Naive thymus-derived CD8-positive, alpha-beta T cell (primary cell): ENCODE measurements at regions not wholly inside any gene's neighbourhood (a gene's known extent, or its start where the extent isn't known, plus 50 kb on each side); places are given as distances from the start of the nearest gene placed in this dataset.

ENCODE experiments used
- ATAC-seq, 2 donors: fragments of 150-1000 bp; cut with Tn5 transposase in 1 of 2; sonication (Bioruptor Pico), chemical (Tn5 transposase) in 1 of 2; 1 replicate in 1 of 2; 2 replicates in 1 of 2; pipeline ENCODE4 v1.10.0; 2021; ENCODE audit warnings: mild to moderate bottlenecking in 2 of 2, moderate library complexity in 2 of 2
- POLR2A ChIA-PET: fragments of 350-600 bp; sonication (Branson Sonifier 250); formaldehyde crosslinking; loops from one replicate; lab custom pipeline; 2021; ENCODE audit warnings: antibody characterized with exemption; lab: Charles Lee
- DNase-seq, 10 donors: peaks; one replicate each; pipeline versions ENCODE4 v3.0.0 to v3.0.0-alpha.2; 2020 to 2022
- H3K27ac Mint-ChIP-seq, 10 donors: one replicate each; pipeline ENCODE4 v1.8.0; 2020 to 2022; ENCODE audit warnings: mild to moderate bottlenecking in 10 of 10, mixed read lengths in 10 of 10, moderate library complexity in 4 of 10, inconsistent platforms in 1 of 10
- H3K27me3 Mint-ChIP-seq, 5 donors: one replicate each; pipeline ENCODE4 v1.8.0; 2021 to 2022; ENCODE audit warnings: mixed read lengths in 5 of 5
- H3K36me3 Mint-ChIP-seq, 3 donors: one replicate each; pipeline ENCODE4 v1.8.0; 2020 to 2022; ENCODE audit warnings: mixed read lengths in 3 of 3, mild to moderate bottlenecking in 2 of 3, inconsistent platforms in 1 of 3
- H3K4me1 Mint-ChIP-seq, 4 donors: one replicate each; pipeline ENCODE4 v1.8.0; 2021 to 2022; ENCODE audit warnings: mixed read lengths in 4 of 4
- H3K4me3 Mint-ChIP-seq, 10 donors: one replicate each; pipeline ENCODE4 v1.8.0; 2020 to 2022; ENCODE audit warnings: mild to moderate bottlenecking in 10 of 10, mixed read lengths in 10 of 10, moderate library complexity in 6 of 10, inconsistent platforms in 1 of 10
- H3K9me3 Mint-ChIP-seq, 9 donors: one replicate each; pipeline ENCODE4 v1.8.0; 2020 to 2022; ENCODE audit warnings: mixed read lengths in 9 of 9, mild to moderate bottlenecking in 3 of 9, inconsistent platforms in 1 of 9, moderate library complexity in 1 of 9

- ATAC-seq: no peak
These were observed 62.5 kb downstream of the RGS12 start for GRCh38 chr4:3355266-3355748.

GRCh38 chr4:3358656-3359055 is 65.8 kb downstream of the RGS12 start:
- Mint-ChIP-seq H3K27me3 (peaks cover 0 to 12% (median 2%) of the 10 kb centered on the region in 5 donors), H3K36me3 (no peaks in the 10 kb centered on the region), H3K27ac (no peak overlapping the region), H3K9me3 (peaks cover 0 to 11% (median 0%) of the 10 kb centered on the region in 9 donors), H3K4me1 (peaks cover 13 to 42% (median 21%) of the 10 kb centered on the region in 4 donors), H3K4me3 (no peak overlapping the region)
- POLR2A ChIA-PET: no interaction called here
- no peak for ATAC-seq
- no peak for DNase-seq

More at GRCh38 chr4:3355266-3355748, 62.5 kb downstream of the RGS12 start:
- Mint-ChIP-seq H3K4me1 (peaks cover 10 to 36% (median 12%) of the 10 kb centered on the region in 4 donors), H3K9me3 (peaks cover 0 to 28% (median 7%) of the 10 kb centered on the region in 9 donors), H3K4me3 (peak overlapping the region in 2 of 10 donors; percentile 3 to 10), H3K36me3 (peaks cover 0 to 5% (median 0%) of the 10 kb centered on the region in 3 donors), H3K27ac (peak overlapping the region in 6 of 10 donors; percentile 2 to 85 (median 40)), H3K27me3 (no peaks in the 10 kb centered on the region)
- POLR2A ChIA-PET: interaction anchor here (1.4 kb wide), 1 partner anchor 10 kb away, joined by 9 read pairs; no protein-coding TSS in a partner anchor
- no peak for DNase-seq

- Mint-ChIP-seq H3K4me1 (peaks cover 13 to 32% (median 17%) of the 10 kb centered on the region in 4 donors), H3K36me3 (no peaks in the 10 kb centered on the region), H3K27me3 (peaks cover 0 to 12% (median 2%) of the 10 kb centered on the region in 5 donors), H3K4me3 (no peak overlapping the region), H3K27ac (no peak overlapping the region), H3K9me3 (peaks cover 0 to 11% (median 0%) of the 10 kb centered on the region in 9 donors)
- DNase-seq (peak in 1 of 10 donors; percentile 3), ATAC-seq (no peak)
- POLR2A ChIA-PET: no interaction called here
These were observed 68.0 kb downstream of the RGS12 start for GRCh38 chr4:3360777-3361176.

GRCh38 chr4:3361406-3361805 is 68.6 kb downstream of the RGS12 start:
- peak in 1 of 10 donors; percentile 10 for DNase-seq
- H3K27me3 Mint-ChIP-seq: peaks cover 0 to 12% (median 2%) of the 10 kb centered on the region in 5 donors
- no peak for ATAC-seq
- H3K9me3 Mint-ChIP-seq: peaks cover 0 to 11% (median 0%) of the 10 kb centered on the region in 9 donors
- POLR2A ChIA-PET: no interaction called here
- H3K4me3 Mint-ChIP-seq: peak overlapping the region in 1 of 10 donors; percentile 60
- no peak overlapping the region for H3K27ac Mint-ChIP-seq
- H3K4me1 Mint-ChIP-seq: peaks cover 13 to 32% (median 17%) of the 10 kb centered on the region in 4 donors
- H3K36me3 Mint-ChIP-seq: no peaks in the 10 kb centered on the region

GRCh38 chr4:3361896-3362295 is 69.1 kb downstream of the RGS12 start:
- DNase-seq (peak in 1 of 10 donors; percentile 6), ATAC-seq (no peak)
- POLR2A ChIA-PET: no interaction called here
- H3K9me3 Mint-ChIP-seq: peaks cover 0 to 9% (median 0%) of the 10 kb centered on the region in 9 donors
- H3K4me1 Mint-ChIP-seq: peaks cover 13 to 31% (median 17%) of the 10 kb centered on the region in 4 donors
- H3K27me3 Mint-ChIP-seq: peaks cover 0 to 12% (median 2%) of the 10 kb centered on the region in 5 donors
- no peak overlapping the region for H3K27ac Mint-ChIP-seq
- no peaks in the 10 kb centered on the region for H3K36me3 Mint-ChIP-seq
- no peak overlapping the region for H3K4me3 Mint-ChIP-seq

GRCh38 chr4:3362431-3363287 is 69.8 kb downstream of the RGS12 start:
- DNase-seq (peak in 1 of 10 donors; percentile 5), ATAC-seq (no peak)
- POLR2A ChIA-PET: no interaction called here
- peaks cover 0 to under 1% (median 0%) of the 10 kb centered on the region in 9 donors for H3K9me3 Mint-ChIP-seq
- H3K36me3 Mint-ChIP-seq: no peaks in the 10 kb centered on the region
- H3K27me3 Mint-ChIP-seq: peaks cover 0 to 12% (median 2%) of the 10 kb centered on the region in 5 donors
- peaks cover 13 to 23% (median 17%) of the 10 kb centered on the region in 4 donors for H3K4me1 Mint-ChIP-seq
- H3K27ac Mint-ChIP-seq: peak overlapping the region in 3 of 10 donors; percentile 4 to 78 (median 73)
- peak overlapping the region in 1 of 10 donors; percentile 61 for H3K4me3 Mint-ChIP-seq

- H3K9me3 Mint-ChIP-seq: no peaks in the 10 kb centered on the region
- H3K4me1 Mint-ChIP-seq: peaks cover 12 to 27% (median 16%) of the 10 kb centered on the region in 4 donors
- DNase-seq (peak in 1 of 10 donors; percentile 11), ATAC-seq (no peak)
- peak overlapping the region in 1 of 10 donors; percentile 81 for H3K27ac Mint-ChIP-seq
- H3K4me3 Mint-ChIP-seq: no peak overlapping the region
- H3K36me3 Mint-ChIP-seq: no peaks in the 10 kb centered on the region
- peaks cover 0 to 18% (median 2%) of the 10 kb centered on the region in 5 donors for H3K27me3 Mint-ChIP-seq
- POLR2A ChIA-PET: no interaction called here
These were observed 70.8 kb downstream of the RGS12 start for GRCh38 chr4:3363411-3364141.

GRCh38 chr4:3364199-3364598 is 71.4 kb downstream of the RGS12 start:
- peak in 1 of 10 donors; percentile 14 for DNase-seq

GRCh38 chr4:3364634-3365314 is 72.0 kb downstream of the RGS12 start:
- Mint-ChIP-seq H3K27ac (no peak overlapping the region), H3K36me3 (no peaks in the 10 kb centered on the region), H3K4me3 (no peak overlapping the region), H3K27me3 (peaks cover 0 to 22% (median 5%) of the 10 kb centered on the region in 5 donors), H3K4me1 (peaks cover 21 to 32% (median 22%) of the 10 kb centered on the region in 4 donors), H3K9me3 (no peaks in the 10 kb centered on the region)
- POLR2A ChIA-PET: interaction anchor here (1.3 kb wide), 1 partner anchor 9 kb away, joined by 9 read pairs; no protein-coding TSS in a partner anchor
- ATAC-seq (no peak), DNase-seq (no peak)

More at GRCh38 chr4:3364199-3364598, 71.4 kb downstream of the RGS12 start:
- no peaks in the 10 kb centered on the region for H3K36me3 Mint-ChIP-seq
- peaks cover 0 to 20% (median 2%) of the 10 kb centered on the region in 5 donors for H3K27me3 Mint-ChIP-seq
- peaks cover 18 to 30% (median 20%) of the 10 kb centered on the region in 4 donors for H3K4me1 Mint-ChIP-seq
- no peak overlapping the region for H3K27ac Mint-ChIP-seq
- POLR2A ChIA-PET: no interaction called here
- no peak for ATAC-seq
- H3K4me3 Mint-ChIP-seq: no peak overlapping the region
- no peaks in the 10 kb centered on the region for H3K9me3 Mint-ChIP-seq

- no peak overlapping the region for H3K27ac Mint-ChIP-seq
- H3K36me3 Mint-ChIP-seq: no peaks in the 10 kb centered on the region
- POLR2A ChIA-PET: interaction anchor here (1.3 kb wide), 1 partner anchor 9 kb away, joined by 9 read pairs; no protein-coding TSS in a partner anchor
- peaks cover 21 to 38% (median 26%) of the 10 kb centered on the region in 4 donors for H3K4me1 Mint-ChIP-seq
- no peaks in the 10 kb centered on the region for H3K9me3 Mint-ChIP-seq
- no peak overlapping the region for H3K4me3 Mint-ChIP-seq
- DNase-seq: no peak
- H3K27me3 Mint-ChIP-seq: peaks cover 0 to 28% (median 8%) of the 10 kb centered on the region in 5 donors
- ATAC-seq: no peak
These were observed 72.5 kb downstream of the RGS12 start for GRCh38 chr4:3365326-3365725.

GRCh38 chr4:3365871-3366842 is 73.3 kb downstream of the RGS12 start:
- no peaks in the 10 kb centered on the region for H3K36me3 Mint-ChIP-seq
- H3K4me3 Mint-ChIP-seq: no peak overlapping the region
- no peaks in the 10 kb centered on the region for H3K9me3 Mint-ChIP-seq
- no peak for DNase-seq
- peaks cover 0 to 32% (median 9%) of the 10 kb centered on the region in 5 donors for H3K27me3 Mint-ChIP-seq
- peak overlapping the region in 4 of 10 donors; percentile 31 to 79 (median 46) for H3K27ac Mint-ChIP-seq
- ATAC-seq: no peak
- H3K4me1 Mint-ChIP-seq: peaks cover 22 to 44% (median 27%) of the 10 kb centered on the region in 4 donors
- POLR2A ChIA-PET: interaction anchor here (1.3 kb wide), 1 partner anchor 10 kb away, joined by 9 read pairs; no protein-coding TSS in a partner anchor
